Right lobe of liver (tissue), 4 donors: ENCODE measurements at regions not wholly inside any gene's neighbourhood (a gene's known extent, or its start where the extent isn't known, plus 50 kb on each side); places are given as distances from the start of the nearest gene placed in this dataset.

Experiments
- POLR2A ChIP-seq: fragments of 450-650 bp; IDR thresholded peaks from one replicate; pipeline ENCODE4 v1.6.1; 2017; ENCODE audit warnings: antibody characterized with exemption, mild to moderate bottlenecking
- TF ChIP-seq, protein P1 (sequence below), 4 donors: fragments of 200-600 bp in 3 of 4; fragments of 450-650 bp in 1 of 4; IDR thresholded peaks; one replicate each; pipeline versions ENCODE4 v1.5.1 to v1.8.0; 2016 to 2022; ENCODE audit warnings: antibody characterized with exemption in 4 of 4, mild to moderate bottlenecking in 2 of 4
- donor health status: DM: no; HTN: no; CAD: no.
- donor health status: DM: no; HTN: no; CAD: no.
- donor health status: DM: no; HTN: yes; CAD: no.

DNA sequence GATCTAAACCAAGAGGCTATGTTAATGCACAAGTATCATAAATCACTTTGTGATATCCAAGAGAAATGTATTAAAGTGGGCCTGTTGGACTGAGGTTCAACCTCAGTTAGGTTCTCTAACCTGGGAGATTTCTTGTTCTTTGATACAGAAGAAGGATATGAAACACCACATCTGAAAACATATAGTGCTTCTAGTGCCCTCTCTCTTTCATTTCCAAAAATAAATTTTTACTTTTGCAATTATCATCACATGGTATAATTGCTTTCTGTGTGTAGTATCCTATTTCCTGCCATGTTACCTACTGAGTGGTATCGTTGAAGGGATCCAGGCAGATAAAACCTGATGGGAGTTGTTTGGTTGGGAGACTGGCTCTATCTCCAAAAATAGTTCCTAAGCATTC is 264.9 kb downstream of the CCER1 start:
- TF ChIP-seq POLR2A = no peak
- TF ChIP-seq, protein P1, sequence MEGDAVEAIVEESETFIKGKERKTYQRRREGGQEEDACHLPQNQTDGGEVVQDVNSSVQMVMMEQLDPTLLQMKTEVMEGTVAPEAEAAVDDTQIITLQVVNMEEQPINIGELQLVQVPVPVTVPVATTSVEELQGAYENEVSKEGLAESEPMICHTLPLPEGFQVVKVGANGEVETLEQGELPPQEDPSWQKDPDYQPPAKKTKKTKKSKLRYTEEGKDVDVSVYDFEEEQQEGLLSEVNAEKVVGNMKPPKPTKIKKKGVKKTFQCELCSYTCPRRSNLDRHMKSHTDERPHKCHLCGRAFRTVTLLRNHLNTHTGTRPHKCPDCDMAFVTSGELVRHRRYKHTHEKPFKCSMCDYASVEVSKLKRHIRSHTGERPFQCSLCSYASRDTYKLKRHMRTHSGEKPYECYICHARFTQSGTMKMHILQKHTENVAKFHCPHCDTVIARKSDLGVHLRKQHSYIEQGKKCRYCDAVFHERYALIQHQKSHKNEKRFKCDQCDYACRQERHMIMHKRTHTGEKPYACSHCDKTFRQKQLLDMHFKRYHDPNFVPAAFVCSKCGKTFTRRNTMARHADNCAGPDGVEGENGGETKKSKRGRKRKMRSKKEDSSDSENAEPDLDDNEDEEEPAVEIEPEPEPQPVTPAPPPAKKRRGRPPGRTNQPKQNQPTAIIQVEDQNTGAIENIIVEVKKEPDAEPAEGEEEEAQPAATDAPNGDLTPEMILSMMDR (IDR thresholded peaks at IDR 0.05) = no peak
